Fibroblast of gingiva (primary cell): ENCODE measurements at regions not wholly inside any gene's neighbourhood (a gene's known extent, or its start where the extent isn't known, plus 50 kb on each side); places are given as distances from the start of the nearest gene placed in this dataset.
A peak's percentile ranks its signal among the peaks of the same experiment; 100 is the strongest.

Experiments
- DNase-seq: peaks from one replicate; pipeline ENCODE4 v3.0.0-alpha.2; 2011; ENCODE audit warnings: low read depth

- DNase-seq, result no peak
These were observed 68.1 kb downstream of the TEKT4 start for GRCh38 chr2:94939349-94939748.

- DNase-seq, result no peak
These were observed 76.1 kb downstream of the TEKT4 start for GRCh38 chr2:94947097-94948016.

GRCh38 chr2:94955702-94956101, 69.8 kb upstream of the MAL start:
- DNase-seq, result no peak

GRCh38 chr2:94956797-94957391, 68.6 kb upstream of the MAL start:
- peak; percentile 11 for DNase-seq

GRCh38 chr2:94958245-94958644, 67.3 kb upstream of the MAL start:
- DNase-seq, result no peak

- no peak for DNase-seq
These were observed 65.2 kb upstream of the MAL start for GRCh38 chr2:94960266-94960665.

GRCh38 chr2:94960751-94961150, 64.8 kb upstream of the MAL start:
- no peak for DNase-seq

GRCh38 chr2:94964193-94964592, 61.3 kb upstream of the MAL start:
- DNase-seq, result no peak

GRCh38 chr2:94966689-94967088, 58.8 kb upstream of the MAL start:
- no peak for DNase-seq

GRCh38 chr2:94970353-94970752, 55.2 kb upstream of the MAL start:
- DNase-seq, result no peak
